ENCODE measurements at regions not wholly inside any gene's neighbourhood (a gene's known extent, or its start where the extent isn't known, plus 50 kb on each side); places are given as distances from the start of the nearest gene placed in this dataset.

GRCh38 chr9:28453918-28454317 lies 880.6 kb upstream of the C9orf72 start:
- Histone ChIP-seq H3K27me3 (no peaks in the 10 kb centered on the region), H3K9me3 (no peaks in the 10 kb centered on the region), H3K27ac (no peak overlapping the region), H3K4me1 (no peaks in the 10 kb centered on the region), H3K36me3 (no peaks in the 10 kb centered on the region), H3K4me3 (no peak overlapping the region)
- no peak for DNase-seq
- WGBS, 2 donors = 90 to 92% methylated on average over 2 of the region's 2 CpGs
- TF ChIP-seq CTCF (IDR thresholded peaks at IDR 0.05) (no peak), POLR2A (IDR thresholded peaks at IDR 0.05) (no peak)
- intact Hi-C loops (cut with DNase I) = no loop called here

- no peaks in the 10 kb centered on the region for H3K4me1 ChIP-seq
- no peak overlapping the region for H3K4me3 ChIP-seq
- no peaks in the 10 kb centered on the region for H3K27me3 ChIP-seq
- DNase-seq = no peak
- no peaks in the 10 kb centered on the region for H3K36me3 ChIP-seq
- TF ChIP-seq CTCF (IDR thresholded peaks at IDR 0.05) (no peak), POLR2A (IDR thresholded peaks at IDR 0.05) (no peak)
- no peak overlapping the region for H3K27ac ChIP-seq
- intact Hi-C loops (cut with DNase I) = no loop called here
- no peaks in the 10 kb centered on the region for H3K9me3 ChIP-seq
Observed at GRCh38 chr9:28456861-28457260, 883.6 kb upstream of the C9orf72 start.

- DNase-seq = no peak
Observed at GRCh38 chr9:28464481-28465216, 891.4 kb upstream of the C9orf72 start.

GRCh38 chr9:28471261-28471660 lies 898.0 kb upstream of the C9orf72 start:
- Histone ChIP-seq H3K36me3 (no peaks in the 10 kb centered on the region), H3K27ac (no peak overlapping the region), H3K4me3 (no peak overlapping the region), H3K4me1 (no peaks in the 10 kb centered on the region), H3K9me3 (no peaks in the 10 kb centered on the region), H3K27me3 (no peaks in the 10 kb centered on the region)
- intact Hi-C loops (cut with DNase I) = no loop called here
- TF ChIP-seq POLR2A (IDR thresholded peaks at IDR 0.05) (no peak), CTCF (IDR thresholded peaks at IDR 0.05) (no peak)
- 62 to 70% methylated on average over 2 of the region's 2 CpGs for WGBS, 2 donors
- no peak for DNase-seq

More at GRCh38 chr9:28464481-28465216, 891.4 kb upstream of the C9orf72 start:
- intact Hi-C loops (cut with DNase I) = no loop called here
- TF ChIP-seq POLR2A (IDR thresholded peaks at IDR 0.05) = no peak
- no peak for TF ChIP-seq CTCF (IDR thresholded peaks at IDR 0.05)
- Histone ChIP-seq H3K9me3 (no peaks in the 10 kb centered on the region), H3K27me3 (no peaks in the 10 kb centered on the region), H3K4me3 (no peak overlapping the region), H3K4me1 (no peaks in the 10 kb centered on the region), H3K27ac (no peak overlapping the region), H3K36me3 (no peaks in the 10 kb centered on the region)
- 76 to 78% methylated on average over 8 of the region's 8 CpGs for WGBS, 2 donors

GRCh38 chr9:28487561-28487960 lies 914.3 kb upstream of the C9orf72 start:
- 67 to 81% methylated on average over 1 of the region's 1 CpG for WGBS, 2 donors
- H3K27me3 ChIP-seq = no peaks in the 10 kb centered on the region
- no peaks in the 10 kb centered on the region for H3K9me3 ChIP-seq
- H3K4me1 ChIP-seq = no peaks in the 10 kb centered on the region
- H3K4me3 ChIP-seq = no peak overlapping the region
- H3K36me3 ChIP-seq = no peaks in the 10 kb centered on the region
- DNase-seq = no peak
- TF ChIP-seq POLR2A (IDR thresholded peaks at IDR 0.05) (no peak), CTCF (IDR thresholded peaks at IDR 0.05) (no peak)
- no peak overlapping the region for H3K27ac ChIP-seq
- intact Hi-C loops (cut with DNase I) = no loop called here
